Activated naive CD4-positive, alpha-beta T cell treated with anti-CD3 and anti-CD28 coated beads, Interleukin-2, amount 10 ng/mL, durations not matched to agents 7 days and 5 days (primary cell): ENCODE measurements at regions not wholly inside any gene's neighbourhood (a gene's known extent, or its start where the extent isn't known, plus 50 kb on each side); places are given as distances from the start of the nearest gene placed in this dataset.

ENCODE experiments used
- CTCF ChIA-PET: fragments of 350-600 bp; sonication (Branson Sonifier 250); formaldehyde crosslinking; loops from one replicate; lab custom pipeline; 2021; ENCODE audit warnings: antibody characterized with exemption; lab: Charles Lee
- DNase-seq: peaks from one replicate; pipeline ENCODE4 v3.0.0-alpha.2; 2020
- H3K27ac Mint-ChIP-seq: one replicate; pipeline ENCODE4 v1.8.0; 2021; ENCODE audit warnings: mild to moderate bottlenecking, moderate library complexity, mixed read lengths
- H3K27me3 Mint-ChIP-seq: one replicate; pipeline ENCODE4 v1.8.0; 2021; ENCODE audit warnings: mild to moderate bottlenecking, mixed read lengths
- H3K36me3 Mint-ChIP-seq: one replicate; pipeline ENCODE4 v1.8.0; 2021; ENCODE audit warnings: mixed read lengths
- H3K4me1 Mint-ChIP-seq: one replicate; pipeline ENCODE4 v1.8.0; 2021; ENCODE audit warnings: mixed read lengths
- H3K4me3 Mint-ChIP-seq: one replicate; pipeline ENCODE4 v1.8.0; 2021; ENCODE audit warnings: mild to moderate bottlenecking, moderate library complexity, mixed read lengths
- H3K9me3 Mint-ChIP-seq: one replicate; pipeline ENCODE4 v1.8.0; 2021; ENCODE audit warnings: mixed read lengths

- H3K27me3 Mint-ChIP-seq = no peaks in the 10 kb centered on the region
- H3K4me1 Mint-ChIP-seq = no peaks in the 10 kb centered on the region
- H3K9me3 Mint-ChIP-seq = peaks cover 10% of the 10 kb centered on the region
- DNase-seq = no peak
- H3K4me3 Mint-ChIP-seq = no peak overlapping the region
- no peak overlapping the region for H3K27ac Mint-ChIP-seq
- CTCF ChIA-PET = no interaction called here
- no peaks in the 10 kb centered on the region for H3K36me3 Mint-ChIP-seq
These were observed 911.9 kb downstream of the METTL15 start for GRCh38 chr11:29019960-29020683.

DNA sequence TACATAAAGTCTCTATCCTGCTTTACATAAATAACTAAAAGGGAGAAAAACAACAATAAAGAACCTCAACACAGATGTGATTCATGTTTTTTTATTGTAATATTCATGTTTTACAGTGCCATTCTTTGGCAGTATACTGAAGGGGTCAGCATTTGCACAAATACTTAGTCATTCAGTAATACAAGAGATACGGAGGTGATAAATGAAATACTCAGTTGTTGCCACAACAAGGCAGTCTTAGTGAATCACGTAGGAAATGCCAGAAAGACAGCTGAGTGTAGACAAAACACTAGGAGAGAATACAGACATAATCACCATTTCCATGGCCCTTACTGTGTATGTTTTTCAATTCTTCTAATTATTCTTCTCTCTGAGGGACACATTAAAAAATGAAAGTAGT, 910.4 kb downstream of the METTL15 start:
- no peaks in the 10 kb centered on the region for H3K36me3 Mint-ChIP-seq
- no peak for DNase-seq
- no peak overlapping the region for H3K4me3 Mint-ChIP-seq
- no peak overlapping the region for H3K27ac Mint-ChIP-seq
- CTCF ChIA-PET = no interaction called here
- no peaks in the 10 kb centered on the region for H3K4me1 Mint-ChIP-seq
- peaks cover 6% of the 10 kb centered on the region for H3K9me3 Mint-ChIP-seq
- H3K27me3 Mint-ChIP-seq = no peaks in the 10 kb centered on the region

DNA sequence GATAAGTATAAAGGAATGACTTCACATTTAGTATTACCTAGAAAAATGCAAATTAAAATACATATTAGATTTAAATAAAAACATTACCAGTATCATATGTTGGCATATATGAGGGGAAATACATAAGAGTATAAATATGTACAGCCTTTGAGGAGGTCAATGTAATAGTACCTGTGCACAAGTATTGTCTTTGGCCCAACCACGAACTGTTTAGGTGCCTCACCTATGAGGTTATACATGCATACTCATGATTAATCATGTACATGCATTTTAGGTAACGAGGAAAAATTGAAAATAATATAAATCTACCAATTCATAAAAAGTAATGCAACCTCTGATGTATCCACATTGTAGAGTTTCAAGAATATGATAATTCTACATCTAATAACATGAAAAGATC, 909.8 kb downstream of the METTL15 start:
- Mint-ChIP-seq H3K4me1 (no peaks in the 10 kb centered on the region), H3K27me3 (no peaks in the 10 kb centered on the region), H3K36me3 (no peaks in the 10 kb centered on the region), H3K9me3 (peaks cover 6% of the 10 kb centered on the region), H3K27ac (no peak overlapping the region), H3K4me3 (no peak overlapping the region)
- CTCF ChIA-PET = no interaction called here
- DNase-seq = no peak

- no peak for DNase-seq
- CTCF ChIA-PET = no interaction called here
- no peaks in the 10 kb centered on the region for H3K36me3 Mint-ChIP-seq
- no peaks in the 10 kb centered on the region for H3K4me1 Mint-ChIP-seq
- no peaks in the 10 kb centered on the region for H3K27me3 Mint-ChIP-seq
- H3K9me3 Mint-ChIP-seq = peaks cover 7% of the 10 kb centered on the region
- no peak overlapping the region for H3K4me3 Mint-ChIP-seq
- H3K27ac Mint-ChIP-seq = no peak overlapping the region
These were observed 904.3 kb downstream of the METTL15 start for GRCh38 chr11:29012507-29012906.

DNA sequence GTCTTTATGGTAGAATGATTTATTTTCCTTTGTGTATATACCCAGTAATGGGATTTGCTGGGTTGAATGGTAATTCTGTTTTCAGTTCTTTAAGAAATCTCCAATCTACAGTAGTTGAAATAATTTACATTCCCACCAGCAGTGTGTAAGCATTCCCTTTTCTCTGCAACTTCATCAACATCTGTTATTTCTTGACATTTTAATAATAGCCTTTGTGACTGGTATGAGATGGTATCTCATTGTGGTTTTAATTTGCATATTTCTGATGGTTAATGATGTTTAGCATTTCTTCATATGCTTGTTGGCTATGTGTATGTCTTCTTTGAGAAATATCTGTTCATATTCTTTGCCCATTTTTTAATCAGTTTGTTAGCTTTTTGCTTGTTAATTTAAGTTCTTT, 901.2 kb downstream of the METTL15 start:
- H3K9me3 Mint-ChIP-seq = peaks cover 9% of the 10 kb centered on the region
- DNase-seq = no peak
- no peaks in the 10 kb centered on the region for H3K4me1 Mint-ChIP-seq
- no peak overlapping the region for H3K27ac Mint-ChIP-seq
- no peaks in the 10 kb centered on the region for H3K36me3 Mint-ChIP-seq
- no peaks in the 10 kb centered on the region for H3K27me3 Mint-ChIP-seq
- CTCF ChIA-PET = no interaction called here
- no peak overlapping the region for H3K4me3 Mint-ChIP-seq

- H3K9me3 Mint-ChIP-seq = peaks cover 9% of the 10 kb centered on the region
- no peak overlapping the region for H3K4me3 Mint-ChIP-seq
- H3K36me3 Mint-ChIP-seq = no peaks in the 10 kb centered on the region
- no peak for DNase-seq
- CTCF ChIA-PET = no interaction called here
- H3K27me3 Mint-ChIP-seq = no peaks in the 10 kb centered on the region
- H3K4me1 Mint-ChIP-seq = no peaks in the 10 kb centered on the region
- H3K27ac Mint-ChIP-seq = no peak overlapping the region
These were observed 900.3 kb downstream of the METTL15 start for GRCh38 chr11:29008481-29008880.

DNA sequence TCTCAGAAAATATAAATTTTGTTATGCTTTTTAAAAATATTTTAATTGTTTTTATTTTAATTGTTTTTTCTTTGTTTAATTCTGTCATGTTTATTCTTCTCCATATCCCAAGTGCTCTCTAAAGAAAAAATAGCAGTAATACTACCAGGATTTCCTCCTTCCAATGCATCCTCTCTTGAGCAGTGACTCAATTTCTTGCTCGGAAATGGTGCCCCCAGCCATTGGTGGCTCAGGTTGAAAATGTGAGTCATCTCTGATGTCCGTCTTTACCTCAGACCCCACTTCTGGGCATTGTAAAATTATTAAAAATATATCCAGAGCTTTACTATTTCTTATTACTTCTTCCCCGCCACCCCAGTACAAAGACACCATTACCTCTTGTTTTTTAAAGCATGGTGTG, 898.5 kb downstream of the METTL15 start:
- CTCF ChIA-PET = no interaction called here
- Mint-ChIP-seq H3K4me3 (no peak overlapping the region), H3K27ac (no peak overlapping the region)

GRCh38 chr11:29005401-29005980, 897.3 kb downstream of the METTL15 start:
- no peak for DNase-seq
- H3K4me1 Mint-ChIP-seq = no peaks in the 10 kb centered on the region
- no peak overlapping the region for H3K27ac Mint-ChIP-seq
- CTCF ChIA-PET = no interaction called here
- H3K4me3 Mint-ChIP-seq = no peak overlapping the region
- no peaks in the 10 kb centered on the region for H3K36me3 Mint-ChIP-seq
- no peaks in the 10 kb centered on the region for H3K27me3 Mint-ChIP-seq
- peaks cover 9% of the 10 kb centered on the region for H3K9me3 Mint-ChIP-seq

More for the DNA sequence above, 898.5 kb downstream of the METTL15 start:
- Mint-ChIP-seq H3K9me3 (peaks cover 9% of the 10 kb centered on the region), H3K4me1 (no peaks in the 10 kb centered on the region), H3K36me3 (no peaks in the 10 kb centered on the region), H3K27me3 (no peaks in the 10 kb centered on the region)
- DNase-seq = no peak

DNA sequence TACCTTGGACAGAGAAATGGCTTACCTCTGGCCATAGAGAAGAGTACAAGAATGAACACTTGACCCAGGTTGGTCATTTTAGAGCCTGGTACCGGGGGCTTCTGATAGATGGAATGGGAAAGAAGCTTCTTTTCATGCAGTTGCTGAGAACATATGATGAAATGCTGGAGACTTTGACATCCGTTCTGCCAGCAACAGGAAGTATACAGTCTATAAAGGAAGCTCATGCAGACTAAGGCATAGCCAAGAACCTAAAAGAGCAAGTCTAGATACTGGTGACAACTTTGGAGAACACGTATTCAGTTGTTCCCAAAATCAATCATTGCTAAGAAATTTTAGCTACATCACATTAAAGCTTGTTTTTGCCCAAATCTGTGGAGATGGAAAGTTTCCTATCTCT, 894.6 kb downstream of the METTL15 start:
- DNase-seq = no peak
- Mint-ChIP-seq H3K9me3 (peaks cover 12% of the 10 kb centered on the region), H3K27ac (no peak overlapping the region), H3K27me3 (no peaks in the 10 kb centered on the region), H3K36me3 (no peaks in the 10 kb centered on the region), H3K4me3 (no peak overlapping the region), H3K4me1 (no peaks in the 10 kb centered on the region)
- CTCF ChIA-PET = no interaction called here

GRCh38 chr11:28999620-29000019, 891.4 kb downstream of the METTL15 start:
- H3K4me3 Mint-ChIP-seq = no peak overlapping the region
- CTCF ChIA-PET = no interaction called here
- H3K36me3 Mint-ChIP-seq = no peaks in the 10 kb centered on the region
- no peaks in the 10 kb centered on the region for H3K27me3 Mint-ChIP-seq
- H3K4me1 Mint-ChIP-seq = no peaks in the 10 kb centered on the region
- H3K27ac Mint-ChIP-seq = no peak overlapping the region
- peaks cover 3% of the 10 kb centered on the region for H3K9me3 Mint-ChIP-seq
- no peak for DNase-seq

GRCh38 chr11:28992996-28993395, 884.8 kb downstream of the METTL15 start:
- Mint-ChIP-seq H3K36me3 (no peaks in the 10 kb centered on the region), H3K4me1 (no peaks in the 10 kb centered on the region), H3K27ac (no peak overlapping the region), H3K9me3 (peaks cover 5% of the 10 kb centered on the region), H3K27me3 (no peaks in the 10 kb centered on the region), H3K4me3 (no peak overlapping the region)
- DNase-seq = no peak
- CTCF ChIA-PET = no interaction called here

DNA sequence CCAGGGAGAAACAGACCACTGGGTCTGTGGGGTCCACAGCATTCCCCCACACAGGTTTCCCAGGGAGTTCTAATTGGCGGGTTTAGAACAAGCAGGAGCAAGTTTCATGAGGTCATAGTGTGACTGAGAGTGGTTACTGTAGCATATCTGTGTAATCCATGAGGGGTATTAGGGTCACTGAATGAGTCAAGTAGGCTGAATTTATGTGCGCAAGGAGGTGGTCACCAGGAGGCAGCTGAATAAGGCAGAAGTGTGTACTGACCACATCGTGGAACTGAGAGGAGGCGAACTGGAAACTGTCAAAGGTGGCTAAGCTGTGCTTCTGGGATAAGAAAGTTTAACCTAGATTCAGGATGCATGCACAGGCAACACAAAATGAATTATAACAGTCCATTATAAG, 876.0 kb downstream of the METTL15 start:
- H3K4me3 Mint-ChIP-seq = no peak overlapping the region
- H3K9me3 Mint-ChIP-seq = peaks cover 3% of the 10 kb centered on the region
- H3K36me3 Mint-ChIP-seq = no peaks in the 10 kb centered on the region
- no peaks in the 10 kb centered on the region for H3K27me3 Mint-ChIP-seq
- no peak for DNase-seq
- CTCF ChIA-PET = no interaction called here
- no peak overlapping the region for H3K27ac Mint-ChIP-seq
- H3K4me1 Mint-ChIP-seq = no peaks in the 10 kb centered on the region

- Mint-ChIP-seq H3K27me3 (no peaks in the 10 kb centered on the region), H3K9me3 (peaks cover 3% of the 10 kb centered on the region), H3K27ac (no peak overlapping the region), H3K4me3 (no peak overlapping the region), H3K36me3 (no peaks in the 10 kb centered on the region), H3K4me1 (no peaks in the 10 kb centered on the region)
- CTCF ChIA-PET = no interaction called here
- DNase-seq = no peak
These were observed 875.6 kb downstream of the METTL15 start for GRCh38 chr11:28983780-28984179.

- Mint-ChIP-seq H3K27ac (no peak overlapping the region), H3K36me3 (no peaks in the 10 kb centered on the region), H3K4me3 (no peak overlapping the region), H3K27me3 (no peaks in the 10 kb centered on the region), H3K4me1 (no peaks in the 10 kb centered on the region), H3K9me3 (peaks cover 8% of the 10 kb centered on the region)
- CTCF ChIA-PET = interaction anchor here (0.6 kb wide), 1 partner anchor 1572 kb away, joined by 3 read pairs; no protein-coding TSS in a partner anchor
- no peak for DNase-seq
These were observed 873.2 kb downstream of the METTL15 start for GRCh38 chr11:28981381-28981780.

GRCh38 chr11:28976801-28977145, 868.6 kb downstream of the METTL15 start:
- H3K4me1 Mint-ChIP-seq = no peaks in the 10 kb centered on the region
- CTCF ChIA-PET = no interaction called here

More at GRCh38 chr11:28976801-28977145, 868.6 kb downstream of the METTL15 start:
- Mint-ChIP-seq H3K27ac (no peak overlapping the region), H3K27me3 (no peaks in the 10 kb centered on the region), H3K36me3 (no peaks in the 10 kb centered on the region), H3K4me3 (no peak overlapping the region), H3K9me3 (peaks cover 9% of the 10 kb centered on the region)
- no peak for DNase-seq
